Lung (tissue), 11 donors: ENCODE measurements at regions not wholly inside any gene's neighbourhood (a gene's known extent, or its start where the extent isn't known, plus 50 kb on each side); places are given as distances from the start of the nearest gene placed in this dataset.

Experiments
- ATAC-seq: fragments of 200-7000 bp; cut with Tn5 transposase; one replicate; pipeline ENCODE4 v1.9.1; 2020; ENCODE audit warnings: moderate number of reproducible peaks; ENCODE audit not compliant: insufficient read depth, low FRiP score
- DNase-seq, 3 donors: peaks; one replicate each; pipeline ENCODE4 v3.0.0-alpha.2; 2013 to 2017
- H3K27ac ChIP-seq, 2 donors: one replicate each; pipeline ENCODE4 v1.5.1; 2013; ENCODE audit warnings: mild to moderate bottlenecking in 2 of 2, moderate library complexity in 2 of 2, control low read depth in 1 of 2, inconsistent platforms in 1 of 2, low read depth in 1 of 2, low read length in 1 of 2
- H3K27me3 ChIP-seq, 3 donors: one replicate each; pipeline ENCODE4 v1.5.1; 2013; ENCODE audit warnings: low read length in 2 of 3; ENCODE audit not compliant: control insufficient read depth in 3 of 3, insufficient read depth in 3 of 3
- H3K36me3 ChIP-seq, 4 donors: one replicate each; pipeline ENCODE4 v1.5.1; 2013; ENCODE audit warnings: low read length in 4 of 4, mild to moderate bottlenecking in 1 of 4, moderate library complexity in 1 of 4; ENCODE audit not compliant: control insufficient read depth in 4 of 4, insufficient read depth in 4 of 4
- H3K4me1 ChIP-seq, 5 donors: one replicate each; pipeline ENCODE4 v1.5.1; 2013; ENCODE audit warnings: low read length in 5 of 5, mild to moderate bottlenecking in 2 of 5, moderate library complexity in 1 of 5; ENCODE audit not compliant: control insufficient read depth in 5 of 5, insufficient read depth in 5 of 5
- H3K4me3 ChIP-seq: one replicate; pipeline ENCODE4 v1.5.1; 2013; ENCODE audit warnings: mild to moderate bottlenecking, control low read depth, moderate library complexity
- H3K9ac ChIP-seq, 2 donors: one replicate each; pipeline ENCODE4 v1.5.1; 2013; ENCODE audit warnings: low read length in 2 of 2, control low read depth in 1 of 2; ENCODE audit not compliant: insufficient read depth in 1 of 2
- H3K9me3 ChIP-seq, 4 donors: one replicate each; pipeline ENCODE4 v1.5.1; 2013; ENCODE audit warnings: low read length in 3 of 4, mild to moderate bottlenecking in 1 of 4, moderate library complexity in 1 of 4; ENCODE audit not compliant: control insufficient read depth in 4 of 4, insufficient read depth in 3 of 4
- CTCF ChIP-seq: IDR thresholded peaks from 2 replicates; pipeline ENCODE4 v1.5.1; 2012; ENCODE audit warnings: mild to moderate bottlenecking; ENCODE audit errors: control extremely low read depth, extremely low read depth
- WGBS, 2 donors: extraction: QIAGEN DNeasy Blood & Tissue Kit; methylation state at CpG; one replicate each; pipeline ENCODE4 v1.1.7; 2013; 5-methylcytosine and 5-hydroxymethylcytosine counted together
- donor health status: control.
- donor health status: control.
- donor health status: Bipolar disorder and iron deficiency.
- donor health status: healthy.
- donor health status: DM: yes; HTN: yes; CAD: no.

GRCh38 chr15:98195796-98196195, 235.3 kb downstream of the ARRDC4 start:
- no peak overlapping the region for H3K27ac ChIP-seq
- H3K4me3 ChIP-seq = no peak overlapping the region
- peaks cover 0 to 4% (median 0%) of the 10 kb centered on the region in 3 donors for H3K27me3 ChIP-seq
- H3K36me3 ChIP-seq = no peaks in the 10 kb centered on the region
- no peak for DNase-seq
- no peak for ATAC-seq
- peaks cover 0 to 2% (median 0%) of the 10 kb centered on the region in 4 donors for H3K9me3 ChIP-seq
- no peak for TF ChIP-seq CTCF
- no peak overlapping the region for H3K9ac ChIP-seq
- no peaks in the 10 kb centered on the region for H3K4me1 ChIP-seq
- 78 to 83% methylated on average over 3 of the region's 3 CpGs for WGBS, 2 donors

GRCh38 chr15:98196371-98196770, 235.9 kb downstream of the ARRDC4 start:
- DNase-seq = no peak
- Histone ChIP-seq H3K27ac (no peak overlapping the region), H3K9me3 (no peaks in the 10 kb centered on the region), H3K36me3 (no peaks in the 10 kb centered on the region), H3K27me3 (peaks cover 0 to 4% (median 0%) of the 10 kb centered on the region in 3 donors), H3K4me3 (no peak overlapping the region), H3K9ac (no peak overlapping the region), H3K4me1 (no peaks in the 10 kb centered on the region)
- ATAC-seq = no peak
- WGBS, 2 donors = 54 to 64% methylated on average over 6 of the region's 6 CpGs
- no peak for TF ChIP-seq CTCF

- Histone ChIP-seq H3K27me3 (peaks cover 0 to 4% (median 0%) of the 10 kb centered on the region in 3 donors), H3K27ac (no peak overlapping the region), H3K4me3 (no peak overlapping the region), H3K4me1 (no peaks in the 10 kb centered on the region), H3K36me3 (no peaks in the 10 kb centered on the region), H3K9me3 (no peaks in the 10 kb centered on the region), H3K9ac (no peak overlapping the region)
- 58 to 76% methylated on average over 5 of the region's 5 CpGs for WGBS, 2 donors
- no peak for TF ChIP-seq CTCF
- DNase-seq (no peak), ATAC-seq (no peak)
Observed at GRCh38 chr15:98202256-98202655, 241.8 kb downstream of the ARRDC4 start.

- H3K4me1 ChIP-seq = no peaks in the 10 kb centered on the region
- no peaks in the 10 kb centered on the region for H3K36me3 ChIP-seq
- DNase-seq = no peak
- no peak overlapping the region for H3K27ac ChIP-seq
- ATAC-seq = no peak
- no peaks in the 10 kb centered on the region for H3K9me3 ChIP-seq
- WGBS, 2 donors = 93 to 94% methylated on average over 6 of the region's 6 CpGs
- TF ChIP-seq CTCF = no peak
- no peak overlapping the region for H3K4me3 ChIP-seq
- no peak overlapping the region for H3K9ac ChIP-seq
- H3K27me3 ChIP-seq = no peaks in the 10 kb centered on the region
Observed at GRCh38 chr15:98203872-98204660, 243.6 kb downstream of the ARRDC4 start.
